SJCRH30 (cell line): ENCODE measurements at regions not wholly inside any gene's neighbourhood (a gene's known extent, or its start where the extent isn't known, plus 50 kb on each side); places are given as distances from the start of the nearest gene placed in this dataset.

Source experiments
- DNase-seq, 2 experiments: peaks; one replicate each; pipeline ENCODE4 v3.0.0-alpha.2; 2015 to 2020
- H3K27ac ChIP-seq: fragments of 250-450 bp; sonication (Bioruptor Pico); 2 replicates; pipeline ENCODE4 v1.5.1; 2020; ENCODE audit warnings: mild to moderate bottlenecking, moderate library complexity
- H3K27me3 ChIP-seq: fragments of 250-450 bp; sonication (Bioruptor Pico); 2 replicates; pipeline ENCODE4 v1.5.1; 2020; ENCODE audit warnings: mild to moderate bottlenecking, moderate library complexity
- H3K36me3 ChIP-seq: fragments of 250-450 bp; sonication (Bioruptor Pico); 2 replicates; pipeline ENCODE4 v1.5.1; 2020; ENCODE audit warnings: mild to moderate bottlenecking, moderate library complexity
- H3K4me1 ChIP-seq: fragments of 250-450 bp; sonication (Bioruptor Pico); 2 replicates; pipeline ENCODE4 v1.5.1; 2020; ENCODE audit warnings: mild to moderate bottlenecking, moderate library complexity
- H3K4me3 ChIP-seq: fragments of 250-450 bp; sonication (Bioruptor Pico); 2 replicates; pipeline ENCODE4 v1.5.1; 2020; ENCODE audit warnings: mild to moderate bottlenecking, moderate library complexity
- H3K9me3 ChIP-seq: fragments of 250-450 bp; sonication (Bioruptor Pico); replicated peaks from 2 replicates; pipeline ENCODE4 v1.5.1; 2020; ENCODE audit warnings: mild to moderate bottlenecking, moderate library complexity

GRCh38 chr2:129759472-129760010 is 219.9 kb upstream of the RAB6C start:
- DNase-seq: no peak
- Histone ChIP-seq H3K27me3 (no peaks in the 10 kb centered on the region; the same call in 1 of the 2 replicates), H3K9me3 (no peaks in the 10 kb centered on the region), H3K36me3 (no peaks in the 10 kb centered on the region), H3K4me3 (no peak overlapping the region), H3K4me1 (no peaks in the 10 kb centered on the region), H3K27ac (no peak overlapping the region)

GRCh38 chr2:129760669-129761068 is 218.8 kb upstream of the RAB6C start:
- Histone ChIP-seq H3K36me3 (no peaks in the 10 kb centered on the region), H3K9me3 (no peaks in the 10 kb centered on the region), H3K4me3 (no peak overlapping the region), H3K27ac (no peak overlapping the region), H3K4me1 (no peaks in the 10 kb centered on the region), H3K27me3 (no peaks in the 10 kb centered on the region; the same call in 1 of the 2 replicates)
- no peak for DNase-seq

GRCh38 chr2:129761569-129762021 is 217.9 kb upstream of the RAB6C start:
- DNase-seq: no peak
- no peaks in the 10 kb centered on the region for H3K9me3 ChIP-seq
- H3K4me3 ChIP-seq: no peak overlapping the region
- no peaks in the 10 kb centered on the region for H3K4me1 ChIP-seq
- no peaks in the 10 kb centered on the region for H3K36me3 ChIP-seq
- no peaks in the 10 kb centered on the region; the same call in 1 of the 2 replicates for H3K27me3 ChIP-seq
- no peak overlapping the region for H3K27ac ChIP-seq

GRCh38 chr2:129762386-129763189 is 216.9 kb upstream of the RAB6C start:
- no peaks in the 10 kb centered on the region for H3K9me3 ChIP-seq
- H3K27me3 ChIP-seq: no peaks in the 10 kb centered on the region; the same call in 1 of the 2 replicates
- H3K36me3 ChIP-seq: no peaks in the 10 kb centered on the region
- H3K4me1 ChIP-seq: no peaks in the 10 kb centered on the region
- DNase-seq: no peak
- H3K4me3 ChIP-seq: no peak overlapping the region
- no peak overlapping the region for H3K27ac ChIP-seq

- H3K4me3 ChIP-seq: no peak overlapping the region
- no peaks in the 10 kb centered on the region for H3K36me3 ChIP-seq
- H3K9me3 ChIP-seq: no peaks in the 10 kb centered on the region
- H3K27me3 ChIP-seq: no peaks in the 10 kb centered on the region; the same call in 1 of the 2 replicates
- DNase-seq: no peak
- H3K4me1 ChIP-seq: no peaks in the 10 kb centered on the region
- no peak overlapping the region for H3K27ac ChIP-seq
These were observed 216.1 kb upstream of the RAB6C start for GRCh38 chr2:129763190-129763846.

- Histone ChIP-seq H3K36me3 (no peaks in the 10 kb centered on the region), H3K9me3 (no peaks in the 10 kb centered on the region), H3K4me1 (no peaks in the 10 kb centered on the region), H3K4me3 (no peak overlapping the region), H3K27me3 (no peaks in the 10 kb centered on the region; the same call in 1 of the 2 replicates), H3K27ac (no peak overlapping the region)
- no peak for DNase-seq
These were observed 215.5 kb upstream of the RAB6C start for GRCh38 chr2:129763966-129764365.

GRCh38 chr2:129764376-129765325 is 214.8 kb upstream of the RAB6C start:
- Histone ChIP-seq H3K9me3 (no peaks in the 10 kb centered on the region), H3K36me3 (no peaks in the 10 kb centered on the region), H3K4me1 (no peaks in the 10 kb centered on the region), H3K27ac (no peak overlapping the region), H3K4me3 (no peak overlapping the region), H3K27me3 (no peaks in the 10 kb centered on the region; the same call in 1 of the 2 replicates)
- DNase-seq: no peak

- H3K4me1 ChIP-seq: no peaks in the 10 kb centered on the region
- H3K9me3 ChIP-seq: no peaks in the 10 kb centered on the region
- no peaks in the 10 kb centered on the region; the same call in 1 of the 2 replicates for H3K27me3 ChIP-seq
- H3K36me3 ChIP-seq: no peaks in the 10 kb centered on the region
- no peak overlapping the region for H3K27ac ChIP-seq
- H3K4me3 ChIP-seq: no peak overlapping the region
- no peak for DNase-seq
These were observed 214.2 kb upstream of the RAB6C start for GRCh38 chr2:129765326-129765677.

GRCh38 chr2:129765678-129766351 is 213.7 kb upstream of the RAB6C start:
- H3K36me3 ChIP-seq: no peaks in the 10 kb centered on the region
- no peaks in the 10 kb centered on the region for H3K4me1 ChIP-seq
- H3K27ac ChIP-seq: no peak overlapping the region
- H3K4me3 ChIP-seq: no peak overlapping the region
- H3K9me3 ChIP-seq: no peaks in the 10 kb centered on the region
- no peaks in the 10 kb centered on the region; the same call in 1 of the 2 replicates for H3K27me3 ChIP-seq
- no peak for DNase-seq

GRCh38 chr2:129766374-129766993 is 213.0 kb upstream of the RAB6C start:
- DNase-seq: no peak
- no peaks in the 10 kb centered on the region for H3K4me1 ChIP-seq
- no peak overlapping the region for H3K27ac ChIP-seq

GRCh38 chr2:129767346-129768035 is 212.0 kb upstream of the RAB6C start:
- H3K36me3 ChIP-seq: no peaks in the 10 kb centered on the region
- H3K4me3 ChIP-seq: no peak overlapping the region
- H3K27ac ChIP-seq: no peak overlapping the region
- H3K9me3 ChIP-seq: no peaks in the 10 kb centered on the region
- no peaks in the 10 kb centered on the region; the same call in 1 of the 2 replicates for H3K27me3 ChIP-seq
- no peaks in the 10 kb centered on the region for H3K4me1 ChIP-seq
- no peak for DNase-seq

More at GRCh38 chr2:129766374-129766993, 213.0 kb upstream of the RAB6C start:
- no peaks in the 10 kb centered on the region for H3K9me3 ChIP-seq
- no peaks in the 10 kb centered on the region for H3K36me3 ChIP-seq
- H3K27me3 ChIP-seq: no peaks in the 10 kb centered on the region; the same call in 1 of the 2 replicates
- H3K4me3 ChIP-seq: no peak overlapping the region

- no peak overlapping the region for H3K4me3 ChIP-seq
- no peaks in the 10 kb centered on the region for H3K9me3 ChIP-seq
- H3K27ac ChIP-seq: no peak overlapping the region
- no peaks in the 10 kb centered on the region; the same call in 1 of the 2 replicates for H3K27me3 ChIP-seq
- H3K36me3 ChIP-seq: no peaks in the 10 kb centered on the region
- DNase-seq: no peak
- H3K4me1 ChIP-seq: no peaks in the 10 kb centered on the region
These were observed 211.5 kb upstream of the RAB6C start for GRCh38 chr2:129768036-129768386.

- H3K27ac ChIP-seq: no peak overlapping the region
- no peak overlapping the region for H3K4me3 ChIP-seq
- no peak for DNase-seq
- H3K4me1 ChIP-seq: no peaks in the 10 kb centered on the region
- no peaks in the 10 kb centered on the region for H3K9me3 ChIP-seq
- H3K27me3 ChIP-seq: no peaks in the 10 kb centered on the region; the same call in 1 of the 2 replicates
- no peaks in the 10 kb centered on the region for H3K36me3 ChIP-seq
These were observed 210.8 kb upstream of the RAB6C start for GRCh38 chr2:129768485-129769184.
